ENCODE measurements at regions not wholly inside any gene's neighbourhood (a gene's known extent, or its start where the extent isn't known, plus 50 kb on each side); places are given as distances from the start of the nearest gene placed in this dataset.

- TF ChIP-seq CTCF (IDR thresholded peaks at IDR 0.05; ENCODE audit: low read depth, low read length), result no peak
- Histone ChIP-seq H3K4me3 (ENCODE audit: low read depth, low read length) (no peak overlapping the region), H3K27me3 (ENCODE audit: control insufficient read depth, insufficient read depth, low read length) (no peaks in the 10 kb centered on the region), H3K9me3 (ENCODE audit: control insufficient read depth, insufficient read depth, low read length) (no peaks in the 10 kb centered on the region; the same call in none of the 2 replicates), H3K27ac (ENCODE audit: low read depth, low read length) (no peak overlapping the region)
- DNase-seq (ENCODE audit: low read depth, low spot score), result no peak
- CTCF ChIA-PET, result no interaction called here
- POLR2A ChIA-PET, result no interaction called here
Observed at GRCh38 chr1:59156051-59156450, 140.8 kb upstream of the FGGY start.

- Histone ChIP-seq H3K4me3 (ENCODE audit: low read depth, low read length) (no peak overlapping the region), H3K27me3 (ENCODE audit: control insufficient read depth, insufficient read depth, low read length) (no peaks in the 10 kb centered on the region), H3K27ac (ENCODE audit: low read depth, low read length) (no peak overlapping the region), H3K9me3 (ENCODE audit: control insufficient read depth, insufficient read depth, low read length) (no peaks in the 10 kb centered on the region; the same call in none of the 2 replicates)
- DNase-seq (ENCODE audit: low read depth, low spot score), result no peak
- ChIA-PET CTCF (no interaction called here), POLR2A (interaction anchor here (0.7 kb wide), 1 partner anchor 30 kb away, joined by 3 read pairs; no protein-coding TSS in a partner anchor)
- TF ChIP-seq CTCF (IDR thresholded peaks at IDR 0.05; ENCODE audit: low read depth, low read length), result no peak
Observed at GRCh38 chr1:59156526-59157199, 140.2 kb upstream of the FGGY start.

- H3K27ac ChIP-seq (ENCODE audit: low read depth, low read length), result no peak overlapping the region
- ChIA-PET CTCF (interaction anchor here (0.8 kb wide), 1 partner anchor 602 kb away, joined by 4 read pairs; no protein-coding TSS in a partner anchor), POLR2A (no interaction called here)
- H3K27me3 ChIP-seq (ENCODE audit: control insufficient read depth, insufficient read depth, low read length), result no peaks in the 10 kb centered on the region
- no peaks in the 10 kb centered on the region; the same call in none of the 2 replicates for H3K9me3 ChIP-seq (ENCODE audit: control insufficient read depth, insufficient read depth, low read length)
- no peak overlapping the region for H3K4me3 ChIP-seq (ENCODE audit: low read depth, low read length)
- DNase-seq (ENCODE audit: low read depth, low spot score), result no peak
- TF ChIP-seq CTCF (IDR thresholded peaks at IDR 0.05; ENCODE audit: low read depth, low read length), result no peak
Observed at GRCh38 chr1:59158321-59158720, 138.6 kb upstream of the FGGY start.

- Histone ChIP-seq H3K4me3 (ENCODE audit: low read depth, low read length) (no peak overlapping the region), H3K9me3 (ENCODE audit: control insufficient read depth, insufficient read depth, low read length) (no peaks in the 10 kb centered on the region; the same call in none of the 2 replicates), H3K27ac (ENCODE audit: low read depth, low read length) (no peak overlapping the region), H3K27me3 (ENCODE audit: control insufficient read depth, insufficient read depth, low read length) (no peaks in the 10 kb centered on the region)
- ChIA-PET POLR2A (no interaction called here), CTCF (no interaction called here)
- no peak for DNase-seq (ENCODE audit: low read depth, low spot score)
- TF ChIP-seq CTCF (IDR thresholded peaks at IDR 0.05; ENCODE audit: low read depth, low read length), result no peak
Observed at GRCh38 chr1:59159557-59160203, 137.2 kb upstream of the FGGY start.

- no peak for DNase-seq (ENCODE audit: low read depth, low spot score)
- no peak for TF ChIP-seq CTCF (IDR thresholded peaks at IDR 0.05; ENCODE audit: low read depth, low read length)
- ChIA-PET CTCF (no interaction called here), POLR2A (no interaction called here)
- Histone ChIP-seq H3K4me3 (ENCODE audit: low read depth, low read length) (no peak overlapping the region), H3K27ac (ENCODE audit: low read depth, low read length) (no peak overlapping the region), H3K9me3 (ENCODE audit: control insufficient read depth, insufficient read depth, low read length) (no peaks in the 10 kb centered on the region; the same call in 1 of the 2 replicates), H3K27me3 (ENCODE audit: control insufficient read depth, insufficient read depth, low read length) (no peaks in the 10 kb centered on the region)
Observed at GRCh38 chr1:59161136-59161535, 135.8 kb upstream of the FGGY start.

Measured in AG04450 (cell line).